CD4-positive, alpha-beta T cell (primary cell): ENCODE measurements at regions not wholly inside any gene's neighbourhood (a gene's known extent, or its start where the extent isn't known, plus 50 kb on each side); places are given as distances from the start of the nearest gene placed in this dataset.
"Not testable (repeated sequence)": the region's sequence is repeated elsewhere in the genome, so short reads cannot be mapped to it uniquely, and the experiment has no call there.

ENCODE experiments used
- ATAC-seq: fragments of 200-7000 bp; cut with Tn5 transposase; one replicate; pipeline ENCODE4 v1.10.0; 2022; ENCODE audit warnings: mild to moderate bottlenecking; ENCODE audit not compliant: poor library complexity
- CTCF ChIA-PET: fragments of 350-600 bp; sonication (Branson Sonifier 250); formaldehyde crosslinking; loops from one replicate; lab custom pipeline; 2021; ENCODE audit warnings: antibody characterized with exemption, inconsistent platforms; lab: Charles Lee
- POLR2A ChIA-PET: fragments of 350-600 bp; sonication (Branson Sonifier 250); formaldehyde crosslinking; loops from one replicate; lab custom pipeline; 2021; ENCODE audit warnings: antibody characterized with exemption, inconsistent platforms; lab: Charles Lee
- DNase-seq, 14 experiments: peaks; one replicate each; pipeline ENCODE4 v3.0.0-alpha.2; 2013 to 2020; ENCODE audit warnings: mixed read lengths in 2 of 14
- H3K27ac ChIP-seq, 2 donors: one replicate each; pipeline versions ENCODE4 v1.5.1 to v1.7.0; 2013; ENCODE audit warnings: low read length in 2 of 2, low read depth in 1 of 2, mild to moderate bottlenecking in 1 of 2
- H3K27me3 ChIP-seq, 2 experiments: 1 replicate in 1 of 2; 2 replicates in 1 of 2; pipeline versions ENCODE4 v1.6.1 to v1.7.0; 2013; ENCODE audit warnings: low read length in 2 of 2, control low read depth in 1 of 2, mild to moderate bottlenecking in 1 of 2, moderate library complexity in 1 of 2; ENCODE audit not compliant: insufficient read depth in 2 of 2, control insufficient read depth in 1 of 2
- H3K36me3 ChIP-seq: one replicate; pipeline ENCODE4 v1.6.1; 2013; ENCODE audit warnings: low read length, control low read depth; ENCODE audit not compliant: insufficient read depth
- H3K4me1 ChIP-seq: one replicate; pipeline ENCODE4 v1.6.1; 2013; ENCODE audit warnings: low read length, control low read depth; ENCODE audit not compliant: insufficient read depth
- H3K4me3 ChIP-seq: one replicate; pipeline ENCODE4 v1.5.1; 2013; ENCODE audit warnings: mild to moderate bottlenecking, low read length, moderate library complexity
- H3K9me3 ChIP-seq, 2 experiments: 1 replicate in 1 of 2; 2 replicates in 1 of 2; pipeline versions ENCODE4 v1.6.1 to v1.7.0; 2013; ENCODE audit warnings: low read length in 2 of 2, mild to moderate bottlenecking in 2 of 2, control low read depth in 1 of 2, moderate library complexity in 1 of 2; ENCODE audit not compliant: control insufficient read depth in 1 of 2, insufficient read depth in 1 of 2
- H3K27ac Mint-ChIP-seq: one replicate; pipeline ENCODE4 v1.8.0; 2020; ENCODE audit warnings: mixed read lengths
- H3K27me3 Mint-ChIP-seq: one replicate; pipeline ENCODE4 v1.8.0; 2021; ENCODE audit warnings: mixed read lengths
- H3K36me3 Mint-ChIP-seq: one replicate; pipeline ENCODE4 v1.8.0; 2021; ENCODE audit warnings: low read depth, mixed read lengths
- H3K4me1 Mint-ChIP-seq: one replicate; pipeline ENCODE4 v1.8.0; 2021; ENCODE audit warnings: low read depth, mixed read lengths
- H3K4me3 Mint-ChIP-seq: one replicate; pipeline ENCODE4 v1.8.0; 2020; ENCODE audit warnings: mild to moderate bottlenecking, mixed read lengths
- H3K9me3 Mint-ChIP-seq: one replicate; pipeline ENCODE4 v1.8.0; 2020; ENCODE audit warnings: mixed read lengths
- intact Hi-C, 2 experiments: fragments of 100-400 bp; cut with DNase I in 1 of 2; cut with micrococcal nuclease in 1 of 2; formaldehyde crosslinking; loops; one replicate each; pipeline versions ENCODE4 v1.15.1 to v1.9.0; 2023 to 2025; cut with DNase I, micrococcal nuclease
- TF ChIP-seq, protein P1 (sequence below): fragments of 200-600 bp; IDR thresholded peaks from one replicate; pipeline ENCODE4 v1.8.0; 2022; ENCODE audit warnings: antibody characterized with exemption, mild to moderate bottlenecking

DNA sequence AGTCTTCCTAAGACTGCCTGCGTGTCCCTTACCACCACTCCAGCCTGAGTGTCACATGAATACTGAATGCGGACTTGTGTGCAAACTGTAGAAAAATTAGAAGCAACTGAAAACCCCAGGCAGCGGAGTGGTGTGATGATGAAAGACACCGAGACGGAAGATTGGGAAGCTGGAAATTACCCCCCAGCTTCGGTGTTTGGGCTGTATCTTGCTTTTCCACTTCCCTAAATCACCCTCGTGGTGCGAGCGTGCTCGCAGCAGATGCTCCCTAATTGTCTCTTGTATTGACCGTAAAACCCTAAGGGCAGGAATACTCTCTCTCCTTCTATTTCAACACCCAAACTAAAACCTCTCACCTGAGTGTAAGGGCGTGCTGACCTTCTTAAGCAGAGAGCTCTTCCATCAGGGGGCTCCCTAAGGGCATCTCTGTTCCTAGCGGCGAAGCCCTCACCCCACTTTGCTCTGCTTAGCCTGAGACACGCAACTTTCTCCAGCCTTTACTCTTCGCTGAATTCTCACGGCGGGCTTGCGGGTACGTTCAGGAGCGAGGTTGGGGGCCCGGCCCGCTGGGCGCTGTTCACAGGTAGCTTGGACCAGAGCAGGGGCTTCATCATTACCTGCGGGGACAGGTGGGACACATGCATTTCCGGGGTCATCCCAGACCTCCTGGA lies 62.4 kb downstream of the CRYBB2 start:
- intact Hi-C loops, result no loop called here
- H3K27me3 ChIP-seq, result peaks cover 22 to 43% of the 10 kb centered on the region in 2 experiments
- POLR2A ChIA-PET, result no interaction called here
- H3K36me3 ChIP-seq, result no peaks in the 10 kb centered on the region
- ATAC-seq (no peak), DNase-seq (no peak)
- Mint-ChIP-seq H3K9me3 (no peaks in the 10 kb centered on the region), H3K4me3 (no peak overlapping the region), H3K27ac (no peak overlapping the region), H3K4me1 (peaks cover 17% of the 10 kb centered on the region), H3K36me3 (no peaks in the 10 kb centered on the region), H3K27me3 (peaks cover 68% of the 10 kb centered on the region)
- H3K4me1 ChIP-seq, result peaks cover 3% of the 10 kb centered on the region
- no peak overlapping the region for H3K4me3 ChIP-seq
- H3K9me3 ChIP-seq, result peaks cover 0 to 5% of the 10 kb centered on the region in 2 experiments
- TF ChIP-seq, protein P1, sequence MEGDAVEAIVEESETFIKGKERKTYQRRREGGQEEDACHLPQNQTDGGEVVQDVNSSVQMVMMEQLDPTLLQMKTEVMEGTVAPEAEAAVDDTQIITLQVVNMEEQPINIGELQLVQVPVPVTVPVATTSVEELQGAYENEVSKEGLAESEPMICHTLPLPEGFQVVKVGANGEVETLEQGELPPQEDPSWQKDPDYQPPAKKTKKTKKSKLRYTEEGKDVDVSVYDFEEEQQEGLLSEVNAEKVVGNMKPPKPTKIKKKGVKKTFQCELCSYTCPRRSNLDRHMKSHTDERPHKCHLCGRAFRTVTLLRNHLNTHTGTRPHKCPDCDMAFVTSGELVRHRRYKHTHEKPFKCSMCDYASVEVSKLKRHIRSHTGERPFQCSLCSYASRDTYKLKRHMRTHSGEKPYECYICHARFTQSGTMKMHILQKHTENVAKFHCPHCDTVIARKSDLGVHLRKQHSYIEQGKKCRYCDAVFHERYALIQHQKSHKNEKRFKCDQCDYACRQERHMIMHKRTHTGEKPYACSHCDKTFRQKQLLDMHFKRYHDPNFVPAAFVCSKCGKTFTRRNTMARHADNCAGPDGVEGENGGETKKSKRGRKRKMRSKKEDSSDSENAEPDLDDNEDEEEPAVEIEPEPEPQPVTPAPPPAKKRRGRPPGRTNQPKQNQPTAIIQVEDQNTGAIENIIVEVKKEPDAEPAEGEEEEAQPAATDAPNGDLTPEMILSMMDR, result no peak
- CTCF ChIA-PET, result no interaction called here
- no peak overlapping the region for H3K27ac ChIP-seq

GRCh38 chr22:25282346-25282670 lies 62.9 kb downstream of the CRYBB2 start:
- no peak overlapping the region for H3K27ac Mint-ChIP-seq
- H3K27me3 Mint-ChIP-seq, result peaks cover 72% of the 10 kb centered on the region
- peaks cover 3% of the 10 kb centered on the region for H3K4me1 ChIP-seq
- H3K9me3 Mint-ChIP-seq, result no peaks in the 10 kb centered on the region
- no peaks in the 10 kb centered on the region for H3K36me3 Mint-ChIP-seq
- peaks cover 22 to 43% of the 10 kb centered on the region in 2 experiments for H3K27me3 ChIP-seq
- H3K27ac ChIP-seq, result no peak overlapping the region
- H3K9me3 ChIP-seq, result peaks cover 0 to 5% of the 10 kb centered on the region in 2 experiments
- no peaks in the 10 kb centered on the region for H3K36me3 ChIP-seq
- POLR2A ChIA-PET, result no interaction called here
- peak overlapping the region; percentile 48 for H3K4me3 Mint-ChIP-seq
- H3K4me3 ChIP-seq, result no peak overlapping the region
- CTCF ChIA-PET, result no interaction called here
- intact Hi-C loops, result no loop called here
- ATAC-seq, result no peak
- TF ChIP-seq, protein P1, result no peak
- DNase-seq, result no peak
- H3K4me1 Mint-ChIP-seq, result peaks cover 17% of the 10 kb centered on the region

GRCh38 chr22:25282671-25283561 lies 63.5 kb downstream of the CRYBB2 start:
- Mint-ChIP-seq H3K9me3 (no peaks in the 10 kb centered on the region), H3K4me3 (no peak overlapping the region), H3K36me3 (no peaks in the 10 kb centered on the region), H3K4me1 (peaks cover 17% of the 10 kb centered on the region), H3K27ac (no peak overlapping the region), H3K27me3 (peaks cover 72% of the 10 kb centered on the region)
- peaks cover 0 to 5% of the 10 kb centered on the region in 2 experiments for H3K9me3 ChIP-seq
- peaks cover 3% of the 10 kb centered on the region for H3K4me1 ChIP-seq
- ATAC-seq (no peak), DNase-seq (no peak)
- H3K4me3 ChIP-seq, result no peak overlapping the region
- POLR2A ChIA-PET, result no interaction called here
- peaks cover 22 to 43% of the 10 kb centered on the region in 2 experiments for H3K27me3 ChIP-seq
- no peak overlapping the region for H3K27ac ChIP-seq
- TF ChIP-seq, protein P1, result no peak
- no peaks in the 10 kb centered on the region for H3K36me3 ChIP-seq
- CTCF ChIA-PET, result no interaction called here
- intact Hi-C loops, result no loop called here

- not testable (repeated sequence) for ATAC-seq, H3K4me1 Mint-ChIP-seq
These were observed 69.0 kb downstream of the CRYBB2 start for GRCh38 chr22:25288481-25288880.

DNA sequence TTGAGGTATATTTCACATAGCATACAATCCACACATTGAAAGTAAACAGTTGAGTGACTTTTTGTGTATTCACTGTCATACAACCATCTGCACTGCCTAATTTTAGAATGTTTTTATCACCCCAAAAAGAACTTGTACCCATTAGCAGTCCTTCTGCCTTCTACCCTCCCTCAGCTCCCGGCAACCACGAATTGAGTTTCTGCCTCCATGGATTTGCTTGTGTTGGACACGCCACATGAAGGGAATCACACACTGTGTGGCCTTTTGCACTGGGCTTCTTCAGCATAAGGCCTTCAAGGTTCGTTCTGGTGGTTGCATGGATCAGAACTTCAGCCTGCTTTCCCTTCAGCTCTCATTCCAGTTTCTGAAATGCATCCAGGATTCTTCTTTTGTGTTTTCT lies 82.5 kb downstream of the CRYBB2 start:
- DNase-seq, H3K27ac ChIP-seq, ATAC-seq, H3K4me1 ChIP-seq, H3K27ac Mint-ChIP-seq, H3K36me3 ChIP-seq, CTCF ChIA-PET, H3K4me1 Mint-ChIP-seq, H3K36me3 Mint-ChIP-seq, H3K9me3 ChIP-seq, intact Hi-C loops, H3K4me3 Mint-ChIP-seq, POLR2A ChIA-PET, H3K9me3 Mint-ChIP-seq, H3K27me3 ChIP-seq, H3K4me3 ChIP-seq: not testable (repeated sequence)
- H3K27me3 Mint-ChIP-seq, result peaks cover 48% of the 10 kb centered on the region

More at GRCh38 chr22:25288481-25288880, 69.0 kb downstream of the CRYBB2 start:
- H3K4me3 Mint-ChIP-seq, H3K27ac ChIP-seq, CTCF ChIA-PET, POLR2A ChIA-PET, H3K4me1 ChIP-seq, H3K9me3 ChIP-seq, DNase-seq, H3K27ac Mint-ChIP-seq, H3K36me3 Mint-ChIP-seq, H3K4me3 ChIP-seq, H3K36me3 ChIP-seq, H3K9me3 Mint-ChIP-seq, intact Hi-C loops: not testable (repeated sequence)
- peaks cover 37% of the 10 kb centered on the region for H3K27me3 Mint-ChIP-seq
- peaks cover 10 to 16% of the 10 kb centered on the region in 2 experiments for H3K27me3 ChIP-seq
